IPS DF 4.7 (cell line): ENCODE measurements at regions not wholly inside any gene's neighbourhood (a gene's known extent, or its start where the extent isn't known, plus 50 kb on each side); places are given as distances from the start of the nearest gene placed in this dataset.
A peak's percentile ranks its signal among the peaks of the same experiment; 100 is the strongest.

ENCODE experiments used
- DNase-seq: peaks from one replicate; pipeline ENCODE4 v3.0.0-alpha.2; 2013; ENCODE audit warnings: low spot score; ENCODE audit errors: extremely low read depth

- DNase-seq = no peak
These were observed 207.9 kb upstream of the NT5C1B start for GRCh38 chr2:18797133-18797845.

DNA sequence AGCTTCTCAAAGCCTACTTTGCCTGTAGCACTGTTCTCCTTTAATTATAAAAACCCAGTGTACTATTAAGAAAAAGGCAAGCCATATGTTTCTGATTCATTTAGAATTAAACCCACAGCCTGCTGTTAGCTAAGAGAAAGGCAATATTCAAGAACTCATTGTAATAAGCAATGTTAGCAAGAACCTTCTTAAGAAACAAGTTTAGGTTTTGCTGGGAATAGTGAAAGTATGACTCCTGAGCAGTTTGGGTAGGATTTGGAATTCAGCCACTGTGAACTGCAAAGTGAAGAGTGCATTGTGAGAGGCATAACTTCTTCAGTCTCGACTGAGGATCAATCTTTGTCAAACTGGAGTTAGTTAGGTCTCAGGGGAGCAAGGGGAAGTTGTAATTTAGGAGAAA is 206.5 kb upstream of the NT5C1B start:
- DNase-seq = no peak

- no peak for DNase-seq
These were observed 203.3 kb upstream of the NT5C1B start for GRCh38 chr2:18792684-18793083.

DNA sequence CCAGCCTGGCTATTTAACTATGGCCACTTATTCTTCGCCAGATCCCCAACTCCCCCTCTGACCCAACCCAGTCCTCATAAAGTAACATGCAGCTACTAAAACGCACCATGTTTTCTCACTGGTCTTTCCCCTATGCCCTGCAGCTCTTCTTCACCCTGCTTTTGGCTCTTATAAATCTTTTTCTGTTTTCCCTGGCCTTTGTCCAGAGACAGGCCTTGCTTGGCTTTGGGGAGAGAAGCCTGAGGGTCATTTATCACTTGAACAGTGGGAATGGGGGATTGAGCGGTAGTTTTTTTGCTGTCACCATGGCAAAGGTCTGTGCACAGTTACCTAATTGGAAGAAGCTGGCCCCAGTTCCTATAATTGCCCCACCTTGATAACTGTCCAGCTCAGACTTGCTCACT is 202.9 kb upstream of the NT5C1B start:
- DNase-seq = no peak

DNA sequence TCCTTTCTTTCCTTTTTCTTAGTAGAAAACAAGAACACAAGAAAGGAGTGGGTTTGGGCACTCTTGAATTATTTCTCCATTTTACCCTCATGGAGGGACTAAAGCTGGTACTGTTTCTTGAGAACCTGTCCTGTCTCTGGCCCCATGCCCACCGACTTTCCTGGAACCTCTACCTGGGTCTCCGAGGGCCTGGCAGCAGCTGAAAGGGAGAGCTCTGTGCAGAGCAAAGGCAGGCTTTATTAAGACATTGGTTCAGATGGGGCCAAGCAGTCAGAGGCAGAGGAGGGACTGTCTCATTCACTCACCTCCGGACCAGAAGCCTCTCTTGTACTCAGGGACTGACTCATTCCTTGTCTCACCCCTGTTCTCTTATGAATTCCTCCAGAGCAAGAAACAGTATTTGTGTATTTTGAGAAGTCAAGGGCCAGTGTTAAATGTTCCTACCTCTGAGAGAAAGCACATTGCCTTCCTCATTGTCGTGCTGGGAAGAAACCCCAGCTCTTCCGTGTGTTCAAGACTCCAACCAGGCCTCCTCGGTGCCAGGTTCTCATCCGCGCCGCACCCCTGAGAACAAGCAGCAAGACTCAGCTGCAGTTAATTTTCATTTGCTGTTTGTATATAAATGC is 201.9 kb upstream of the NT5C1B start:
- DNase-seq = no peak

DNA sequence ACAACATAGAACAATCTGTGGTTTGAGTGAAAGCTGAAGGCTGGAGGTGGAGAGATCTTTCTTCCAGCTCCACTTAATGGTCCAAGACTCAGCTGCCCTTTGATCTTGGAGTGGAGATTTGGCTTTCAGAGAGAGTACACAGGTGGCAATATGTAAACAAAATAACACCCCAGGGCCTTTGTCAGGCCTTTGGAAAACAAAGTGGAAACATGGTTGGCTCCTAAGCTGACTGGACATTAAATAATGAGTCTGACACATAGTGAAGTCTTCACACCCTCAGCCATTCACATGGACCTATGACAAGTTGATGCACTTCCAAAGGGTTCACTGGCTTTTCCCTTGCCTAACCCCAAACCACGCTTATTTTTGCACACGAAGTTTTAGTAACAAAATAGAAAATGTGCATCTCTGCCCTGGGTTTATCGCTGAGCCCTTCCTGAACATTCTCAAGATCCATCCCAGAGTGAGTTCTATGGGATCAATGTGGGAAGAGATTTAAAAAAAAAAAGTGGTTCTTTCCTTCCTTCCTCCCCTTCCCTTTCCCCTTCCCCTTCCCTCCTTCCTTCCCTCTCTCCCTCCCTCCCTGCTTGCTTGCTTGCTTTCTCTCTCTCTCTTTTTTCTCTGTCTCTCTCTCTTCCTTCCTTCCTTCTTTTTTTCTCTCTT is 201.3 kb upstream of the NT5C1B start:
- no peak for DNase-seq

DNA sequence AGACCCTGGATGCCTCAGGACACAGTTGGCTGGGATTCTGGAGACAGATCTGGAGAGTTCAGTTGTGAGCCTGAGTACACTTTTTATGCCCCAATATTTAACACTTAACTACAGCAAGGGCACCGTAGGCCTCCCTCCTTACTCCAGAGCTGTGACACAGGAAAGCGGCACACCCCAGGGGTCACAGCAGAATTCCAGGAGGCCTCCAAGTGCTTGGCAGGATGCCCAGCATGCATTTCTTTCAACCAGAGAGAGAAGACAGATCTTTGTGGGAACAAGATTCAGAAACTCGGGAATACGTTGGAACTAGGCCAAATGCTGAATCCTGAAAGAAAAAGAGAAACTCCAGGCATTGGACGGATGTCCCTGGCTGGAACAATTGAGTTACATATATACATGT is 199.2 kb upstream of the NT5C1B start:
- DNase-seq = no peak

DNA sequence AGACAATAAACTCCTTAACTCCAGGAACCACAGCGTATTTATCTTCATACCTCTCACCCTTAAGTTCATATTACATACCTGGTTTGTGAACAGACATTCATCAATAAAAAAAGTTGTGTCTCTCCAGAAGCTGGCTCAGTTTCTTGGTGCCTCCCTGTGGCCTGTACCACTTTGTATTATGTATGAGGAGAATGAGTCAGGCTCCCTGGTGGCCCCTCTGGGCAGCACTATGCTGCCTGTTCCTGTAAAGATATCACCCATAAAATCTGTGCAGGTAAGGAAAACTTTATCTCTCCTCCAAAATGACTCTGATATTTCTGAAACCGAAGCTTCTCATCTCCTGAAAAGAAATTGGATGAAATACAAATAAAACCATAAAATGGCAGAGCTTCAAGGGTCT is 198.4 kb upstream of the NT5C1B start:
- no peak for DNase-seq

DNA sequence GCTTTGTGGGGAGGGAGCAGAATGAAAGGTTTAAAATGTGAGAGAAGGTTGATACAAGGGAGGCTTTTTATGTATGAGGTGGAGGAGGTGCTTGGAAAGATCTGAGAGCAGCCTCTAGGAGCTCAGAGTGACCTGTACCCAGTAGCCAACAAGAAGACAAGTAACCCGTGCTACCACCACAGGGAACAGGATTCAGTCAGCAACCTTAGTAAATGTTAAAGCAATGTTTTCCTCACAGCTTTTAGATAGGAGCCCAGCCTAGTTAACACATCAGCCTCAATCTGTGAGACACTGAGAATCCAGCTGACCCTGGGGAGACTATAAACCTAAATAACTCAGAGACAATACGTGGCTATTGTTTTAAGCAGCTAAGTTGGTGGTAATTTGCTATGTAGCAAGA is 194.9 kb upstream of the NT5C1B start:
- DNase-seq = no peak

DNA sequence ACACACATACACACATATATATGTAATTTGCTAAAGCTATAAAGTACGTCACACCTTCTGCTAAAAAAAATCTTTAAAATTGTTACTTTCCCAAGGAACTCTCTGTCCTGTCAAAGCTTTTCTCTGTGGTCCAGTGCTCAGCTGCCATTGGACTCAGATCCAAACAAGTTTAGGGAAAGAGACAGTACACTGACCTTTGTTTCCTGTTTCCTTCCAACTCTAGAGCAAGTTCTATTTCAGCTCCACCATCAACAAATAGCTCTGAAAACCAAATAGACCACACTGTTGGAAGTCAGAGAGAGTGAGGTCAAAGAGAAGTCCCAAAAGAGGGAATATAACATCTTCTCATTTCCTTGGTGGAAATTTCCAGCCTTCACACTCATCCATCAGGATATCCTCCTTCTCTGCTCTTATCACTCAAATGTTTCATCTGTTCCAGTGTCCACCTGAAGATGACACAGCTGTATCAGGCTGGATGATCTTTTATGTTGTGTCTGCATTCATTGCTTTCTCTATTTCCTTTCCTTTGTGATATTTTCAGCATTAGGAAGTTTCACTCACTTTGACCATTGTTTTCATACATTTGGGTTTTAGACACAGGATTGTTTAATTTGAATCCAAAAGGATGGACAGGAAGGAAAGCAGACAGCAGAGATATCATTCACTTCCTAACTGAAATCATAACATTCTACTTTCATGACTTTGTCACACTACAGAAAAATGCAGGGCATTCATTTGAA is 192.3 kb upstream of the NT5C1B start:
- DNase-seq = no peak

- DNase-seq = peak; percentile 3
These were observed 188.0 kb upstream of the NT5C1B start for GRCh38 chr2:18777250-18777812.

DNA sequence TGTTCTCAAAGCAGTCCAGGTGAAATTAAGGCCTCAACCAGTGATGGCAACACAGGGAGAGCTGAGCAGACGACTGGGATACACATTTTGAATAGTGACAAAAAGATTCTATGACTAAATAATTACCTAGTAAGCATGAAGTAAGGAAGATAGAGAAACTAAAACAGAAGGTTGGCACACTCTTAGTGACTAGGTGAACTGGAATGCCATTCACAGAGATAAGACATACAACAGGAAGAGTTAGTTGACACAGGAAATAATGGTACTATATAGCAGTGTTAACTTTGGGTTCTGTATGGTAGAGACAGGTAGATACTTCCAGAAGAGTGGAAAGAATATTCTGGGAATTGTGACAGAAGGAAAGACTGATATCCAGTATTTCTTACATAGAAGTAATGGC is 181.8 kb upstream of the NT5C1B start:
- DNase-seq = no peak

DNA sequence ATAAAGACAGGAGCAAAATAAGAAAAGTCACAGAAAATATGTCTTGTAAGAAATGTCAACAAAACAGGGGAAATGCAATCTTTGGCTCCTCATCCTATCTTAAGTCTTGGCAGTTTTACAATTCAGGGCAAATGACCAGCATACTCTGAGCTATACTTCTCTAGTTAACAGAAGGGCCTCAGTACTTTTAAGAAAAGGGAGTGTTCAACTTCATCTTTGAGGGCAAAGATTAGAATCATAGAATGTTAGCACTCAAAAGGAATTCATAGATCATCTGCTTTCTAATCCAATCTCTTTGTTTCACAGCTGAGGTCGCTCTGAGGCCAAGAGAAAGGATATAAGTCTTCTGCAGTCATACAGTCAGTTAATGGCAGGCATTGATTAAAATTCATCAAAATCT is 174.0 kb upstream of the NT5C1B start:
- DNase-seq = no peak

- DNase-seq = no peak
These were observed 173.3 kb upstream of the NT5C1B start for GRCh38 chr2:18762667-18763066.

- DNase-seq = no peak
These were observed 164.9 kb upstream of the NT5C1B start for GRCh38 chr2:18754286-18754685.

DNA sequence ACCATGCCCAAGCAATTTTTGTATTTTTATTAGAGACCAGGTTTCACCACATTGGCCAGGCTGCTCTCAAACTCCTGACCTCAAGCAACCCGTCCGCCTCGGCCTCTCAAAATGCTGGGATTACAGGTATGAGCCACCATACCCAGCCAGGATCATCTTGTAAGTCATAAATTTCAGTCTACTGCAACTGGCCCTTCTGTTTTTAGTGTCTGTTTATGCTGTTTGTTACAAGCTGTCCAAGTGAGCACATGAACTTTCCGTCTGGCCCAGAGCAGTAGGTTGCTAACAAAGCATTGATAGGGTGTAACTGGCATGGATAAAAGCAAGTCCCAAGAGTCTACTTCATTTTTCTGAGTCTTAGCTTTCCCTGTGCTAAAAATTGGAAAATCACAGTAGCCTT is 164.4 kb upstream of the NT5C1B start:
- DNase-seq = no peak

- DNase-seq = no peak
These were observed 163.5 kb upstream of the NT5C1B start for GRCh38 chr2:18752667-18753422.

DNA sequence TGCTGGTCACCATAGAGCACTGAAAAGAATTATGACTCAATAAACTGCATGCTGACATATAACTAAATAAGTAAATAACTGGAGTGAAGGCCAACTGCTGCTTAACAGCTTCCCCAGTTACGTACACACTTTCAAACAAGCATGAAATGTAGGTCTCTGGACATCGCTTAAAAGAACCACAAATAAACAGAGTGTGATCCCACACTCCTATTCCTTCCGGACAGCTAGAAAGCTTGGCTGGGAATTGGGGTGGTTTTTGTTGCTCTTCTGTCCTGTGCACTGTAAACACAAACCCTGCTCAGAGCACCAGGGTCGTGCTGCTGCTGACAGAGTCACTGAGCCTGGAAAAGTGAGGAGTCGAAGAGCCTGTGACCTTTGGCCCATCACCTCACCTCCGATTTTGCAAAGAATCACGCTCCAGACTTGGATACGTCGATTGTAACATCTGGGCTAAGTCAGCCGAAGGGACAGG is 162.7 kb upstream of the NT5C1B start:
- no peak for DNase-seq

DNA sequence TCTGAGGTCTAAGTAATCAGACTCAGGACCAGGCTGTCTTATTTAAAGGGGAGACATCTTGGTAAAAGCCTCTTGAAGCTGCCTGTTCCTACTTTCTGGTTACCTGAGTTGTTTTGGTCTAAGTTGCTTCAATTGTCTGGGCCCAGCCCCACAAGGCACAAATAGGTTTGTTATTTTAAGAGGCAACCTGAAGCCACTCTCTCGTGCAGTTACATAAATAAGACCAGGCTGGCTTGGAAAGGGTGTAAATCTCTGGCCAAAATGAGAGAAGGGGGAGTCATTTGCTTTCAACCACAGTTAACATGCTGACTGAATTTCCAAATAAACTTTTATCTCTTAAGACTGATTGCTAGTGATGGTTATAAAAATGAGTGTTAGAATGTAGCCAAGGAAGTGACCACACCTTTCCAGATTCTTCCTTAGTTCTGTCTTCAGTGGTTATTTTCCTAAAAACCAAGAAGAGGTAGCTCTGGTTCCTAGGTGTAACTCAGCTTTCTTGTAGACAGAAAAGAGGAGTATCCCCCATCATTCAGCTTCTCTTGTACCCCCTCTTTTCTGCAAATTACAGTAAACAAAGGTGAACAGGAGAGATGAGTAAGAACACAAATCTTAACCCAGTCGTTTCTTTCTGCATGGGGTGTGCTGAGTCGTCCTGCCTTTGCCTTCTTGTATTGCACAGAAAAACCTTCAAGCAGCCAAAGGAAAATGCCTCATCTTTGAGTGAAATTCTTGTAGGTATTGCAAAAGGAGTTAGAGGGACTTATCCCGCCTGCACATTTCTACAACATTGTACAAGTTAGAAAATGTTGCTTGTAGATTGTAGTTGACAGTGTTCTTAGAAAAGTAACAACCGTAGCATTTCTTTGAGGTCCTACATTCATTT is 161.5 kb upstream of the NT5C1B start:
- DNase-seq = no peak
